Prostate gland (tissue), 2 donors: ENCODE measurements at regions not wholly inside any gene's neighbourhood (a gene's known extent, or its start where the extent isn't known, plus 50 kb on each side); places are given as distances from the start of the nearest gene placed in this dataset.

Experiments
- DNase-seq: peaks from one replicate; pipeline ENCODE4 v3.0.0-alpha.2; 2019; ENCODE audit warnings: low spot score
- H3K27ac ChIP-seq, 2 donors: fragments of 200-600 bp; sonication (generic); 2 replicates each; pipeline ENCODE4 v1.5.1; 2017 to 2019
- H3K27me3 ChIP-seq: fragments of 200-600 bp; sonication (generic); replicated peaks from 2 replicates; pipeline ENCODE4 v1.5.1; 2019; ENCODE audit not compliant: insufficient read depth
- H3K36me3 ChIP-seq, 2 donors: fragments of 200-600 bp; sonication (generic); 1 replicate in 1 of 2; 2 replicates in 1 of 2; pipeline versions ENCODE4 v1.5.1 to v1.8.1; 2017 to 2019
- H3K4me1 ChIP-seq: fragments of 200-600 bp; sonication (generic); replicated peaks from 2 replicates; pipeline ENCODE4 v1.5.1; 2019
- H3K4me3 ChIP-seq, 2 donors: fragments of 200-600 bp; sonication (generic); 2 replicates each; pipeline ENCODE4 v1.5.1; 2017 to 2019
- H3K9me3 ChIP-seq: fragments of 200-600 bp; sonication (generic); 2 replicates; pipeline ENCODE4 v1.5.1; 2017
- POLR2A ChIP-seq: fragments of 450-650 bp; IDR thresholded peaks from one replicate; pipeline ENCODE4 v1.6.1; 2016; ENCODE audit warnings: antibody characterized with exemption, mild to moderate bottlenecking
- POLR2AphosphoS5 ChIP-seq: sonication (generic); formaldehyde crosslinking; IDR thresholded peaks from one replicate; pipeline ENCODE4 v1.6.1; 2017; ENCODE audit warnings: antibody characterized with exemption
- WGBS: methylation state at CpG from one replicate; pipeline ENCODE4 v1.1.5; 2018; 5-methylcytosine and 5-hydroxymethylcytosine counted together
- intact Hi-C: fragments of 100-400 bp; cut with DNase I; formaldehyde crosslinking; loops from one replicate; pipeline ENCODE4 v1.14.2; 2022
- TF ChIP-seq, protein P1 (sequence below), 4 experiments: fragments of 200-600 bp in 2 of 4; fragments of 450-650 bp in 2 of 4; sonication (generic) in 2 of 4; IDR thresholded peaks; 1 replicate in 3 of 4; 2 replicates in 1 of 4; pipeline ENCODE4 v1.5.1; 2016 to 2019; ENCODE audit warnings: antibody characterized with exemption in 4 of 4, mild to moderate bottlenecking in 2 of 4, moderate library complexity in 2 of 4

DNA sequence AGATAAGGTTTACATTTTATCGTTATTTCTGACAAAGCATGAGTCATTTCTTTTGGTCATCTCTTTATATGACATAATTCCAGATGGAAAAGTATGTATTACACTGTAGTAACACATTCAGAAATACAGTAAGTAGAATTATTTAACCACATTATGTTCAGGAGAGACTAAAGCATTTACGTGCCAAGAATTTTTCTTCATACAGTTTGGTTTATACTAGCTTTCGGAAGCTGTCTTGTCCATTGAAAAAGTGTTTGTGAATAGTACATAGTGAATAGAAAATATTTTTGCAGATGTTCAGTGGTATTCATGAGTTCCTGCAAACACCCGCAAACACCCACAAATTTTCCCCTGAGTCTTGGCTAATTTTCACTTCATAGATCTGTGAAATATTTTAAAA, 1033.0 kb upstream of the INTU start:
- intact Hi-C loops, result loop anchor here (5.0 kb wide), 1 partner anchor 1282 kb away; no protein-coding TSS in a partner anchor
- DNase-seq, result no peak
- no peak overlapping the region for H3K4me3 ChIP-seq
- 78% methylated on average over 4 of the region's 4 CpGs for WGBS
- no peaks in the 10 kb centered on the region for H3K9me3 ChIP-seq
- H3K27ac ChIP-seq, result no peak overlapping the region
- H3K36me3 ChIP-seq, result no peaks in the 10 kb centered on the region
- no peaks in the 10 kb centered on the region for H3K27me3 ChIP-seq
- TF ChIP-seq POLR2AphosphoS5 (no peak), POLR2A (no peak)
- TF ChIP-seq, protein P1, sequence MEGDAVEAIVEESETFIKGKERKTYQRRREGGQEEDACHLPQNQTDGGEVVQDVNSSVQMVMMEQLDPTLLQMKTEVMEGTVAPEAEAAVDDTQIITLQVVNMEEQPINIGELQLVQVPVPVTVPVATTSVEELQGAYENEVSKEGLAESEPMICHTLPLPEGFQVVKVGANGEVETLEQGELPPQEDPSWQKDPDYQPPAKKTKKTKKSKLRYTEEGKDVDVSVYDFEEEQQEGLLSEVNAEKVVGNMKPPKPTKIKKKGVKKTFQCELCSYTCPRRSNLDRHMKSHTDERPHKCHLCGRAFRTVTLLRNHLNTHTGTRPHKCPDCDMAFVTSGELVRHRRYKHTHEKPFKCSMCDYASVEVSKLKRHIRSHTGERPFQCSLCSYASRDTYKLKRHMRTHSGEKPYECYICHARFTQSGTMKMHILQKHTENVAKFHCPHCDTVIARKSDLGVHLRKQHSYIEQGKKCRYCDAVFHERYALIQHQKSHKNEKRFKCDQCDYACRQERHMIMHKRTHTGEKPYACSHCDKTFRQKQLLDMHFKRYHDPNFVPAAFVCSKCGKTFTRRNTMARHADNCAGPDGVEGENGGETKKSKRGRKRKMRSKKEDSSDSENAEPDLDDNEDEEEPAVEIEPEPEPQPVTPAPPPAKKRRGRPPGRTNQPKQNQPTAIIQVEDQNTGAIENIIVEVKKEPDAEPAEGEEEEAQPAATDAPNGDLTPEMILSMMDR (IDR thresholded peaks at IDR 0.05), result no peak
- no peaks in the 10 kb centered on the region for H3K4me1 ChIP-seq

- Histone ChIP-seq H3K9me3 (no peaks in the 10 kb centered on the region), H3K4me3 (no peak overlapping the region), H3K27me3 (no peaks in the 10 kb centered on the region), H3K4me1 (no peaks in the 10 kb centered on the region), H3K36me3 (no peaks in the 10 kb centered on the region), H3K27ac (no peak overlapping the region)
- DNase-seq, result no peak
- WGBS, result 73% methylated on average over 1 of the region's 1 CpG
- intact Hi-C loops, result loop anchor here (5.0 kb wide), 1 partner anchor 1286 kb away; no protein-coding TSS in a partner anchor
- TF ChIP-seq, protein P1 (IDR thresholded peaks at IDR 0.05), result no peak
- TF ChIP-seq POLR2A, result no peak
- TF ChIP-seq POLR2AphosphoS5, result no peak
Observed at GRCh38 chr4:126603210-126603609, 1029.5 kb upstream of the INTU start.

GRCh38 chr4:126603825-126604224, 1028.9 kb upstream of the INTU start:
- H3K4me3 ChIP-seq, result no peak overlapping the region
- TF ChIP-seq, protein P1 (IDR thresholded peaks at IDR 0.05), result no peak
- TF ChIP-seq POLR2A, result no peak
- no peak for TF ChIP-seq POLR2AphosphoS5
- no peak overlapping the region for H3K27ac ChIP-seq
- no peaks in the 10 kb centered on the region for H3K36me3 ChIP-seq
- H3K4me1 ChIP-seq, result no peaks in the 10 kb centered on the region
- no peaks in the 10 kb centered on the region for H3K27me3 ChIP-seq
- DNase-seq, result no peak
- WGBS, result 57% methylated on average over 2 of the region's 2 CpGs
- intact Hi-C loops, result loop anchor here (5.0 kb wide), 1 partner anchor 1287 kb away; no protein-coding TSS in a partner anchor
- H3K9me3 ChIP-seq, result no peaks in the 10 kb centered on the region

DNA sequence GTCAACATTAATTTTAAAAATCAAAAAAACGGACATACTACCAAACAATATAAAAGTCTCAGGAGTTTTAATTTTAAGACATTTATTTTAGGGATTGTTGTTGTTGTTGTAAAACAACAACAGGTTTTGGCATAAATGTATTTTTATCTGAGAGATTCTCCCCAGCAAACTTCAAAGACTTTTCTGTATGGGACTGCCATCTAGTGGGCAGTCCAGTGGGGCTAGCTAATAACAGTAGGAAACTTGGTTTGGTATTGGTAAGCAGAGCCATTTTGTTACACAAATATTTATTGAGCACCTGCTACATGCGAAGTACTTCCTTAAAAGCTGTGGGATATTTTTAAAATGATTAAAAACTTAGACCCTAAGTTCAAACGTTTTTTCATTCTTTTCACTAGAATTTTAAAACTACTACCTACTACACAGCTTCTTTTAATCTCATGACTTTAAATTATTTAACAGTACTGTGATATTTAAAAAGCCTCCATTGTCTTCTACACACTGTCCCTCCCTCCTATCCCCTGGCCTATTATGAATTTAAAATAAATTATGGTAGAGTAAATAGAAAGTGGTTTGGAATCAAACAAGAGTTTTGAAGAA, 1028.4 kb upstream of the INTU start:
- no peak overlapping the region for H3K4me3 ChIP-seq
- H3K36me3 ChIP-seq, result no peaks in the 10 kb centered on the region
- H3K9me3 ChIP-seq, result no peaks in the 10 kb centered on the region
- intact Hi-C loops, result loop anchor here (5.0 kb wide), 1 partner anchor 1287 kb away; no protein-coding TSS in a partner anchor
- no peaks in the 10 kb centered on the region for H3K27me3 ChIP-seq
- TF ChIP-seq, protein P1 (IDR thresholded peaks at IDR 0.05), result peak in 3 of 4 experiments; percentile 15 to 38 (median 20)
- no peak for TF ChIP-seq POLR2A
- H3K27ac ChIP-seq, result no peak overlapping the region
- DNase-seq, result no peak
- H3K4me1 ChIP-seq, result no peaks in the 10 kb centered on the region
- 43% methylated on average over 3 of the region's 3 CpGs for WGBS

GRCh38 chr4:126610933-126611332, 1021.8 kb upstream of the INTU start:
- no peak for DNase-seq
- TF ChIP-seq, protein P1 (IDR thresholded peaks at IDR 0.05), result no peak
- no peak for TF ChIP-seq POLR2AphosphoS5
- TF ChIP-seq POLR2A, result no peak
- intact Hi-C loops, result no loop called here
- whole genome bisulfite sequencing, result 76% methylated on average over 1 of the region's 1 CpG
- Histone ChIP-seq H3K9me3 (no peaks in the 10 kb centered on the region), H3K27ac (no peak overlapping the region), H3K4me1 (no peaks in the 10 kb centered on the region), H3K27me3 (no peaks in the 10 kb centered on the region), H3K4me3 (no peak overlapping the region), H3K36me3 (no peaks in the 10 kb centered on the region)
